HCT116 (cell line): ENCODE measurements at regions not wholly inside any gene's neighbourhood (a gene's known extent, or its start where the extent isn't known, plus 50 kb on each side); places are given as distances from the start of the nearest gene placed in this dataset.
"Not testable (repeated sequence)": the region's sequence is repeated elsewhere in the genome, so short reads cannot be mapped to it uniquely, and the experiment has no call there.

Experiments used
- ATAC-seq: fragments of 200-7000 bp; cut with Tn5 transposase; 2 replicates; pipeline ENCODE4 v1.9.1; 2020; ENCODE audit warnings: mild to moderate bottlenecking, moderate library complexity
- BruUV-seq: library from RNA; stranded (reverse); fragments of 400-500 nt; replicated peaks from 2 replicates; lab custom pipeline; 2021; lab: Mats Ljungman, UMichigan
- CTCF ChIA-PET: fragments of 300-600 bp; sonication (Branson Sonifier 250); formaldehyde crosslinking; loops from one replicate; lab custom pipeline; 2021; ENCODE audit warnings: antibody characterized with exemption; lab: Charles Lee
- POLR2A ChIA-PET: fragments of 300-600, 350-600 bp; sonication (Branson Sonifier 250); formaldehyde crosslinking; loops from one replicate; lab custom pipeline; 2021; ENCODE audit warnings: antibody characterized with exemption; lab: Charles Lee
- RAD21 ChIA-PET, 2 experiments: fragments of 300-600 bp; sonication (Branson Sonifier 250); formaldehyde crosslinking; loops; one replicate each; lab custom pipeline; 2023; ENCODE audit warnings: low total read pairs in 2 of 2; ENCODE audit not compliant: uncharacterized antibody in 2 of 2, unreplicated experiment in 2 of 2, low non-redundant PET in 1 of 2; lab: Charles Lee
- DNase-seq: peaks from one replicate; pipeline ENCODE4 v3.0.0-alpha.2; 2010; ENCODE audit warnings: low read depth, low spot score
- H2AFZ ChIP-seq: fragments of 200-600 bp; shearing (Covaris generic), sonication (generic); 2 replicates; pipeline ENCODE4 v1.6.1; 2017; ENCODE audit warnings: low read depth, mixed run types, mixed read lengths, antibody characterized with exemption, low read length; ENCODE audit not compliant: poor library complexity, severe bottlenecking
- H3K27ac ChIP-seq: 2 replicates; pipeline ENCODE4 v1.5.1; 2012; ENCODE audit warnings: low read depth, low read length
- H3K27me3 ChIP-seq: fragments of 200-600 bp; sonication (generic); 2 replicates; pipeline ENCODE4 v1.6.1; 2016; ENCODE audit warnings: mixed run types, low read length, mixed read lengths; ENCODE audit not compliant: insufficient read depth
- H3K36me3 ChIP-seq, 2 experiments: fragments of 200-500 bp in 1 of 2; fragments of 200-600 bp in 1 of 2; sonication (Bioruptor generic) in 1 of 2; sonication (generic) in 1 of 2; 2 replicates each; pipeline versions ENCODE4 v1.5.1 to v1.6.1; 2014 to 2016; ENCODE audit warnings: low read length in 2 of 2, inconsistent platforms in 1 of 2, mixed read lengths in 1 of 2, mixed run types in 1 of 2; ENCODE audit not compliant: insufficient read depth in 2 of 2, control insufficient read depth in 1 of 2
- H3K4me1 ChIP-seq, 2 experiments: fragments of 200-600 bp in 1 of 2; sonication (generic) in 1 of 2; 2 replicates each; pipeline versions ENCODE4 v1.5.1 to v1.6.1; 2012 to 2017; ENCODE audit warnings: low read length in 2 of 2, inconsistent platforms in 1 of 2, mild to moderate bottlenecking in 1 of 2, mixed read lengths in 1 of 2, mixed run types in 1 of 2, moderate library complexity in 1 of 2; ENCODE audit not compliant: insufficient read depth in 2 of 2, control insufficient read depth in 1 of 2
- H3K4me2 ChIP-seq: fragments of 200-600 bp; sonication (generic); 2 replicates; pipeline ENCODE4 v1.6.1; 2017; ENCODE audit warnings: mixed run types, low read length, mixed read lengths
- H3K4me3 ChIP-seq, 2 experiments: fragments of 200-600 bp in 1 of 2; sonication (generic) in 1 of 2; replicated peaks in 1 of 2; 2 replicates each; pipeline ENCODE4 v1.5.1; 2011 to 2016; ENCODE audit warnings: low read length in 2 of 2, control low read depth in 1 of 2, low read depth in 1 of 2, mild to moderate bottlenecking in 1 of 2, mixed read lengths in 1 of 2, mixed run types in 1 of 2
- H3K79me2 ChIP-seq: fragments of 200-600 bp; sonication (generic); 2 replicates; pipeline ENCODE4 v1.6.1; 2017; ENCODE audit warnings: mild to moderate bottlenecking, mixed run types, low read length, moderate library complexity, mixed read lengths; ENCODE audit not compliant: insufficient read depth
- H3K9ac ChIP-seq: fragments of 200-600 bp; sonication (generic); 2 replicates; pipeline ENCODE4 v1.6.1; 2016; ENCODE audit warnings: low read length, mixed read lengths
- H3K9me2 ChIP-seq: fragments of 200-600 bp; sonication (generic), shearing (Covaris generic); 2 replicates; pipeline ENCODE4 v1.6.1; 2017; ENCODE audit warnings: mixed run types, mild to moderate bottlenecking, moderate library complexity; ENCODE audit not compliant: insufficient read depth
- H3K9me3 ChIP-seq, 2 experiments: fragments of 200-500 bp in 1 of 2; fragments of 200-600 bp in 1 of 2; sonication (Bioruptor generic) in 1 of 2; sonication (generic) in 1 of 2; 2 replicates each; pipeline ENCODE4 v1.6.1; 2014 to 2017; ENCODE audit warnings: low read length in 2 of 2, mixed read lengths in 2 of 2, inconsistent platforms in 1 of 2, low read depth in 1 of 2, mild to moderate bottlenecking in 1 of 2, mixed run types in 1 of 2, moderate library complexity in 1 of 2; ENCODE audit not compliant: control insufficient read depth in 1 of 2, insufficient read depth in 1 of 2
- H4K20me1 ChIP-seq: fragments of 200-600 bp; sonication (generic), shearing (Covaris generic); 2 replicates; pipeline ENCODE4 v1.6.1; 2017; ENCODE audit warnings: mixed run types, mild to moderate bottlenecking, moderate library complexity; ENCODE audit not compliant: insufficient read depth
- SP1 ChIP-seq: IDR thresholded peaks from 2 replicates; pipeline ENCODE4 v1.6.1; 2012; ENCODE audit warnings: low read depth
- YY1 ChIP-seq: IDR thresholded peaks from 2 replicates; pipeline ENCODE4 v1.6.1; 2011; ENCODE audit warnings: low read length, low read depth, moderate library complexity, mild to moderate bottlenecking; ENCODE audit not compliant: insufficient replicate concordance; ENCODE audit errors: extremely low read depth
- intact Hi-C: fragments of 100-400 bp; cut with micrococcal nuclease; formaldehyde crosslinking; loops from 2 replicates; pipeline ENCODE4 v1.10.0; 2022
- TF ChIP-seq, protein P1 (sequence below): IDR thresholded peaks from 2 replicates; pipeline ENCODE4 v1.6.1; 2011; ENCODE audit warnings: mild to moderate bottlenecking, low read length, moderate library complexity; ENCODE audit not compliant: insufficient replicate concordance; ENCODE audit errors: extremely low read depth

DNA sequence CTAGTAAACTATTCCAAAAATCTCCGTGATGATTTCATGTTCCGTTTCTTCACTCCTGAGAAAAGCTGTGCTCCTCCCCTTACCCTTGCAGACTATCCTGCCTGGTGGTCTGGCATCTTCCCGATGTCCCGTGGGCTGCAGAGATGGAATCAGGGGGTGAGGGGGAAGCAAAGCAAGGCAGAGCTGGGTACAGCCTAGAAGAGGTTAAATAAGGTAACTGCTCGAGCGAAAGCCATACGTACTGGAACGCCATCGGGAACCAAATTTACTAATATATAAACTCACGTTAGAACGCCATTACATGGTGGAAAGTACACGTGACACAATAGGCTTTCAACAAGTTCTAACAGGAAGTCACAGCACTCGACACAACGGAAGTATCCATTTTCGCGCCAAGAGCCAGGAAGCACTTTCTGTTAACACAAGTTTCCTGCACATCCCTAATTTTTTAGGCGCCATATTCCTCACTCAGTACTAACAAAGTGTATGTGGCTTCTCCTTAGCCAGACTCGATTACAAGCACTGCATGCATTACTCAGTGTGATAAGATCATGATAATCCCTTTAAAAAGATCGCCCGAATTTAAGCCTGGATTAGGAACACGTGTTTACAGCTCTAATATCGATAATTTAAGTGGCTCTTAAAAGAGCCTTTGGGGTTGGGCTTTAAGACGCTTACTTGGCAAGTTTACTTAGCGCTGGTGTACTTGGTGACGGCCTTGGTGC is 101.6 kb upstream of the PRSS16 start (continued):
- TF ChIP-seq, protein P1, sequence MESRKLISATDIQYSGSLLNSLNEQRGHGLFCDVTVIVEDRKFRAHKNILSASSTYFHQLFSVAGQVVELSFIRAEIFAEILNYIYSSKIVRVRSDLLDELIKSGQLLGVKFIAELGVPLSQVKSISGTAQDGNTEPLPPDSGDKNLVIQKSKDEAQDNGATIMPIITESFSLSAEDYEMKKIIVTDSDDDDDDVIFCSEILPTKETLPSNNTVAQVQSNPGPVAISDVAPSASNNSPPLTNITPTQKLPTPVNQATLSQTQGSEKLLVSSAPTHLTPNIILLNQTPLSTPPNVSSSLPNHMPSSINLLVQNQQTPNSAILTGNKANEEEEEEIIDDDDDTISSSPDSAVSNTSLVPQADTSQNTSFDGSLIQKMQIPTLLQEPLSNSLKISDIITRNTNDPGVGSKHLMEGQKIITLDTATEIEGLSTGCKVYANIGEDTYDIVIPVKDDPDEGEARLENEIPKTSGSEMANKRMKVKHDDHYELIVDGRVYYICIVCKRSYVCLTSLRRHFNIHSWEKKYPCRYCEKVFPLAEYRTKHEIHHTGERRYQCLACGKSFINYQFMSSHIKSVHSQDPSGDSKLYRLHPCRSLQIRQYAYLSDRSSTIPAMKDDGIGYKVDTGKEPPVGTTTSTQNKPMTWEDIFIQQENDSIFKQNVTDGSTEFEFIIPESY, result no peak
- TF ChIP-seq YY1 (peak; percentile 71), SP1 (peak; percentile 50)
- TF ChIP-seq, all 23 proteins: peak for 9

DNA sequence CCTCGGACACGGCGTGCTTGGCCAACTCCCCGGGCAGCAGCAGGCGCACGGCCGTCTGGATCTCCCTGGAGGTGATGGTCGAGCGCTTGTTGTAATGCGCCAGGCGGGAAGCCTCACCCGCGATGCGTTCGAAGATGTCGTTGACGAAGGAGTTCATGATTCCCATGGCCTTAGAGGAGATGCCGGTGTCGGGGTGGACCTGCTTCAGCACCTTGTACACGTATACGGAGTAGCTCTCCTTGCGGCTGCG is 101.1 kb upstream of the PRSS16 start:
- DNase-seq, H3K36me3 ChIP-seq, H4K20me1 ChIP-seq, H3K79me2 ChIP-seq, H3K9me3 ChIP-seq, RAD21 ChIA-PET, H3K9me2 ChIP-seq, H2AFZ ChIP-seq, H3K27me3 ChIP-seq: not testable (repeated sequence)
- TSS peak; percentile 90 for BruUV-seq
- Histone ChIP-seq H3K27ac (peak overlapping the region; percentile 97), H3K4me1 (peaks cover 26 to 55% of the 10 kb centered on the region in 2 experiments), H3K4me3 (peak overlapping the region; percentile 69 to 70), H3K9ac (peak overlapping the region; percentile 90), H3K4me2 (peak overlapping the region; percentile 93)
- CTCF ChIA-PET, result interaction anchor here (1.2 kb wide), 1 partner anchor 19 kb away, joined by 4 read pairs; no protein-coding TSS in a partner anchor
- POLR2A ChIA-PET, result interaction anchor here (0.9 to 10.2 kb wide), 29 partner anchors 9 to 1120 kb away, joined by 3 to 390 read pairs (median 8); a partner anchor contains a TSS
- peak; percentile 12; the same call in 1 of the 2 replicates for ATAC-seq
- intact Hi-C loops, result loop anchor here (1.0 to 5.0 kb wide), 5 partner anchors 13 to 988 kb away; a partner anchor contains a TSS
